Fibroblast of the aortic adventitia (primary cell): ENCODE measurements at regions not wholly inside any gene's neighbourhood (a gene's known extent, or its start where the extent isn't known, plus 50 kb on each side); places are given as distances from the start of the nearest gene placed in this dataset.

Source experiments
- DNase-seq: peaks from one replicate; pipeline ENCODE4 v3.0.0-alpha.2; 2010; ENCODE audit warnings: low read depth
- H3K4me3 ChIP-seq: 2 replicates; pipeline ENCODE4 v1.5.1; 2011; ENCODE audit warnings: low read depth, mild to moderate bottlenecking, control low read depth, low read length, moderate library complexity
- CTCF ChIP-seq: IDR thresholded peaks from 2 replicates; pipeline ENCODE4 v1.5.1; 2011; ENCODE audit warnings: mild to moderate bottlenecking, low read length, control low read depth, inconsistent platforms; ENCODE audit not compliant: insufficient read depth

DNA sequence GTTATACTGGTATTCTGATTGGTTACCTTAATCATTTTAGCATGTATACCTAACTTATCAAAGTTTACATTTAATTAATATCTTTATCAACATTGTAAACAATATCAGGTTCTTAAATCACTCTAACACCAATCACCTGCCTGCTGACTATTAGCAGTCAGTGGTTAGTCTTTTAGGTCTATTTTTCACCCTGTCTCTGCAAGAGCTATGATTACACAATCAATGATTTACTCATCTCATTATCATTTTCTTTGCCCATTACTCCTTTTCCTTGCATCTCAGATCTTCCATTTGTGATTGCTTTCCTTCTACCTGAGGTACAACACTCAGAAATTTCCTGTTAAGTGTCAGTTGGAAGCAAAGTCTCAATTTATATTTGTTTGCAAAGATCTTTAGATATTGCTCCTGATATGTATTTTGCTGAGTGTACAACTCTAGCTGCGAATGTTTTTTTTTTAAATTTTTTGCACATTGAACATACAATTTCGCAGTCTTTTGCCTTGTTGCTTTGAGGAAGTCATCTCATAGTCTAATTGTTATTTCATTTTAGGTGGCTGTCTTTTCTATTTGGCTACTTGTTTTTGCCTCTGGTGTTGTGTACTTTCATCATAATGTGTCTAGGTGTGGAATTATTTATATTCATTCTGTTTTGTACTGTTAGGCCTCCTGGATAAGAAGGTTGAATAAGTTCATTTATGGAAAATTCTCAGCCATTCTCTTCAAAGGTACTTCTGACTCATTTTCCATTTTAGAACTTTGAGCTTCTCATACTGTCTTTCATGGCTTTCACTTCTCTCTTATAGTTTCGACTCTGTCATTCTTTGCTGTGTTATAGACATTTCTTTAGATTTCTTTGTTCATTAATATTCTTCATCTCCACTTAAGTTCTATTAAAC, 104.9 kb upstream of the CEP162 start:
- no peak overlapping the region for H3K4me3 ChIP-seq
- DNase-seq, result no peak
- TF ChIP-seq CTCF, result no peak

- no peak for DNase-seq
- no peak overlapping the region for H3K4me3 ChIP-seq
- no peak for TF ChIP-seq CTCF
These were observed 102.9 kb upstream of the CEP162 start for GRCh38 chr6:84330325-84330724.

- no peak overlapping the region for H3K4me3 ChIP-seq
- TF ChIP-seq CTCF, result no peak
- no peak for DNase-seq
These were observed 102.1 kb upstream of the CEP162 start for GRCh38 chr6:84329516-84329915.

DNA sequence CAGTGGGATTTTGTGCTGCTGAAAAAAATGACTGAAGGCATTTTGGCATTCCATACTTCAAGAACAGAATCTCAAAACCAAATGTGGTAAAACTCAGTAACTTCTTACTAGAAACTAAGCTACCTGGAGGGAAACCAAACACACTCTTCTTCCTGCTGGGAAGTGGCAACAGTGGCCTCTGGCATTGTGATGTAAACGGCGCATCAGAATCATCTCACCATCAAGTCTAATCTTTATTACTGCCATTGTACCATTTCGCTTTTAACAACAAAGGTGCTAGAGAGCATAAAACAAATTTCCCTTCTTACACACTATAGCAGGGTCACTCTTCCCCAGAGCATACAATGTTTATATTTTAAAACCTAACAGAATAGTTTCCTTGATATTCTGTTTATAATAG, 101.6 kb upstream of the CEP162 start:
- no peak overlapping the region for H3K4me3 ChIP-seq
- DNase-seq, result no peak
- no peak for TF ChIP-seq CTCF

GRCh38 chr6:84317463-84317862, 90.0 kb upstream of the CEP162 start:
- no peak for TF ChIP-seq CTCF
- DNase-seq, result no peak
- H3K4me3 ChIP-seq, result no peak overlapping the region

DNA sequence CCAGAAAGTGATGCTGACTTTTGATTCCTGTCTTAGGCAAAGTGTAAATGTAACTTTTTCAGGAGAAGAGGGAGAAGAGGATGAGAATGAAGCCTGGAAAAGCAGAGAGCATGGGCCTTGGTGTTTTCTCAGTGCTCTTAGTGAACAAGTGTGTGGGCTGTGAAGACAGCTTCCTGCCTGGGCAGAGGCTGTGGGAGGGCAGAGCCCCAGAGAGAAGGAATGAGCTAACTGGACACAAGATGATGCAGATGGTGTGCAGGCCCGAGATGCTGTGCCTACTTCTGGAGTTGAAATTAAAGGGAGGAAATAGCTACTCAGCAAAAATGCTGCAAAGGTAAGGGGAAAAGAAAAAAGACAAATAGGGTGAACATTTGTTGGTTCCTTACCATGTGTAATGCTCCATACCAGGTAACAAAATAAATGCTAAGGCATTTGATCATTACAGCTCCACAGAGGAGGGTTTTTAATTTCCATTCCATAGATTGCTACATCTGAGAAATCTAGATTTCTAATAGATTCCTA, 87.0 kb upstream of the CEP162 start:
- no peak for DNase-seq
- H3K4me3 ChIP-seq, result no peak overlapping the region
- TF ChIP-seq CTCF, result no peak

DNA sequence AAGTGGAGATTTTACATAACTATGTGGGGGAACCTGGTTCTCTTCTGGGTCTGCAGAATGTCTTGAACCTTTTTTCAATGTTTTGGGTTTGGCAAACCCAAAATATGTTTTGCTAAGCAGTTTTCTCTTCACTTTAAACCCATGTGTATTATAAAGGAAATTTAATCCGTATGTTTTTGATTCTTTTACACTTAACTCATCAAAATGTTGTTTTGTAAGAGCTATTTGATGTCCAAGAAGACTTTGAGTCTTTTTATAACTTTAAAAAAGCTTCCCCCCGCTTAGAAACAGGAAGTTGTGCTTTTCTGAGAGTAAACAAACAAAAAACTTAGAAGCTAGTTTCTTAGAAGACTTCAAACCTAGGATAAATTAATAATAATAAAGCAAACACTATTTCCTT, 81.9 kb upstream of the CEP162 start:
- H3K4me3 ChIP-seq, result no peak overlapping the region
- TF ChIP-seq CTCF, result no peak
- no peak for DNase-seq
